IPS-18a (cell line): ENCODE measurements at regions not wholly inside any gene's neighbourhood (a gene's known extent, or its start where the extent isn't known, plus 50 kb on each side); places are given as distances from the start of the nearest gene placed in this dataset.

Source experiments
- H3K27ac ChIP-seq: one replicate; pipeline ENCODE4 v1.5.1; 2013; ENCODE audit warnings: low read length
- H3K27me3 ChIP-seq: one replicate; pipeline ENCODE4 v1.6.1; 2013; ENCODE audit warnings: mild to moderate bottlenecking, low read length; ENCODE audit not compliant: control insufficient read depth, insufficient read depth
- H3K36me3 ChIP-seq: one replicate; pipeline ENCODE4 v1.6.1; 2013; ENCODE audit warnings: low read depth, low read length; ENCODE audit not compliant: control insufficient read depth
- H3K4me1 ChIP-seq: one replicate; pipeline ENCODE4 v1.6.1; 2013; ENCODE audit warnings: low read depth, low read length; ENCODE audit not compliant: control insufficient read depth
- H3K4me3 ChIP-seq: one replicate; pipeline ENCODE4 v1.5.1; 2013; ENCODE audit warnings: low read length
- H3K9ac ChIP-seq: one replicate; pipeline ENCODE4 v1.6.1; 2013; ENCODE audit warnings: mild to moderate bottlenecking, low read length, moderate library complexity
- H3K9me3 ChIP-seq: one replicate; pipeline ENCODE4 v1.6.1; 2013; ENCODE audit warnings: low read depth, low read length; ENCODE audit not compliant: control insufficient read depth

DNA sequence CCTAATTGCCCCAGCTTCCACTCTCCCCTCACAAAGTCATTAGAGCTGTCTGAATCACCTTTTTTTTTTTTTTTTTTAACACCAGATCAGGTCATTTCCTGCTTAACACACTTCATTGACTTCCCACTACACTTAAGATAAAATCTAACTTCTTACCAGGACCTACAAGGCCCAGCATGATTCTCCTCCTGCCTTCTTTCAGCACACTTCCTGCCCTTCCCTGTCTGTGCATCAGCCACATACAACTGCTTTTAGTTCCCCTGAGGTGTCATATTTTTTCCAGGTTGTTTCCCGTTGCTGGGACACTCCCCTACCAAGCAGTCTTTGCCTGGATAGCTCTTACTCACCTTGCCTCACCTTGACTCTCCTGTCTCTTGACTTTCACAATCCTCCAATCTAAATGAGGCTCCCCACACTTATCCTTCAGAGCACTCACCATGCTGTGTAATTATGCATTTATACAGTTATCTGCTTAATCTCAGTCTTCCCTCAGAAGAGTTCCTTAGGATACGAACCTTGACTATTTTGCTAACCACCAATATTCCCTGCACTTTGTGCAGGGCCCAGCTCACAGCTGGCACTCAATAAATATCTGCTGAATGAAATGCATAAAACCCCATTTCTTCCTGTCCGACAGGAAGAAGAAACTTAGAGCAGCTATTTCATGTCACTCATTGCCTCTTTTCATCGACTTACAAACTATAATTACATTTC is 96.6 kb upstream of the AKIP1 start:
- H3K9ac ChIP-seq = no peak overlapping the region
- H3K9me3 ChIP-seq = no peaks in the 10 kb centered on the region
- H3K4me3 ChIP-seq = no peak overlapping the region
- H3K27ac ChIP-seq = no peak overlapping the region
- H3K27me3 ChIP-seq = no peaks in the 10 kb centered on the region
- H3K36me3 ChIP-seq = no peaks in the 10 kb centered on the region
- H3K4me1 ChIP-seq = peaks cover 40% of the 10 kb centered on the region

DNA sequence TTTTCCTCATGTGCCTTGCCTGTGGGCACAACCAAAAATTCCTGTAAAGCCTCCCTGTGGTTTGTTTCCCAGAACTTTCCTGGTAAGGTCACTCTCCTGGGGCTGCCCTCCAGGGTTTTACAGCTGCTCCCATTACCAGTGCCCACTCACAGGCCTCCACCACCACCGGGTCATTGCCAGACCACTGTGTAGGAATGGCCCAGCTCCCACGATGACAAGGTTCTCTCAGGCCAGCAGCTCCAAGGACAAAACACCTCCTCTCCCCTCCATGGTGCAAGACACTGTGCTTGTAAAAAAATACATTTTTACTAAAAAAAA is 96.1 kb upstream of the AKIP1 start:
- H3K9ac ChIP-seq = no peak overlapping the region

DNA sequence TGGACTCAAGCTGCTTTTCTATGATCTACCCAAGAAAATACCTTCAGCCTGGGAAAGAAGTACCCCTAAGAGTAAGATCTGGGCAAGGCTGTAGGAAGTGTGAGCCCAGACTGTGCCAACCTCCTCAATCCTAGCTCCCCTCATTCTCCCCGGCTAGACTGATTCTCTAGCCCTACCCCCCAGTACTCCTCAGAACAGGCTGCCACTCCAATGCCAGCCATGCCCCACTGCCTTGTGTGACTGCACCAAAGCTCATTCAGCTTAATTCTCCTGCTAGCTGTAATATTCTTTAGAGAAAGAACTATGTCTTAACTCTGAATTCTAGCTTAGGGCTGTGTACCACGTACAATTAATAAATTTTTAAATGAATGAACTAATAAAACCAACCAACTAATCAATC is 92.6 kb upstream of the AKIP1 start:
- Histone ChIP-seq H3K9me3 (no peaks in the 10 kb centered on the region), H3K27ac (no peak overlapping the region), H3K4me1 (peaks cover 27% of the 10 kb centered on the region), H3K27me3 (no peaks in the 10 kb centered on the region), H3K9ac (no peak overlapping the region), H3K4me3 (no peak overlapping the region), H3K36me3 (no peaks in the 10 kb centered on the region)

More for the DNA sequence above, 96.1 kb upstream of the AKIP1 start:
- H3K9me3 ChIP-seq = no peaks in the 10 kb centered on the region
- H3K4me3 ChIP-seq = no peak overlapping the region
- no peak overlapping the region for H3K27ac ChIP-seq
- peaks cover 37% of the 10 kb centered on the region for H3K4me1 ChIP-seq
- no peaks in the 10 kb centered on the region for H3K27me3 ChIP-seq
- H3K36me3 ChIP-seq = no peaks in the 10 kb centered on the region

DNA sequence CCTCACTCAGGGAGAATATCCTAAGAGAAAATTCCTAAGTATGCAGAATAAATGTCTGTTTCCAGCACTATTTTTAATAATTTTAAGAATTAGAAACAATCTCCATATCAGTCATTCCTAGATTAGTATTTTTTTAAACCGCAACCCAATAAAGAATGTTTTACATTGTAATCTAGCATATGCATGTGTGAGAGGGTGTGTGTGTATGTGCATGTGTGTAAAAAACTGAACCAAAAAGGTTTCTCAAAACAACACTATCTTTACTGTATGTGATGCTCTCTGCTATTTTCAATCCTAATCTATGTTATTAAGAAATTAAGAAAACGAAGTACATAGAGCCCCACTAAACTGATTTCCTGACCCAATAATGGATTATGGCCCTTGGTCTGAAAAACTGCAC is 90.6 kb upstream of the AKIP1 start:
- H3K36me3 ChIP-seq = no peaks in the 10 kb centered on the region
- H3K27ac ChIP-seq = no peak overlapping the region

DNA sequence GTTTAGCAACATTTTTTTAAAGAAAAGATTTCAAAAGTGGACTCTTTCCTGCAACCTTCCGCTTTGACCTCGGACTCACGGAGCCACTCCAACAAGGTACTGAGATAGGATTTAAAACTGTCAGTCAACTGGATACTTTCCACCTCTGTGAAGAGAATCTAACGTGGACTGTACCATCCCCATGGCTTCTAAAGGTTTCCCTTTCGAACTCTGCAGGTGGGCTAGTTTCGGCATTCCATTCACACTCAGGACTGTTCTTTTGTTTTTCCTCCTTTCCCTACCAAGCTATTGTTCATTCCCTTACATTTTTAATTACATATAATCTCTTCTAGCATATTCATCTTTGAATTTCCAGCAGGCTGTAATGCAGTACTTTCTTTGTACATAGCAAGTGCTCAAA is 88.5 kb upstream of the AKIP1 start:
- H3K9me3 ChIP-seq = no peaks in the 10 kb centered on the region
- H3K27me3 ChIP-seq = no peaks in the 10 kb centered on the region
- H3K9ac ChIP-seq = peak overlapping the region; percentile 18
- H3K4me3 ChIP-seq = peak overlapping the region; percentile 10
- H3K27ac ChIP-seq = no peak overlapping the region
- H3K36me3 ChIP-seq = no peaks in the 10 kb centered on the region
- H3K4me1 ChIP-seq = peaks cover 32% of the 10 kb centered on the region

More for the DNA sequence above, 90.6 kb upstream of the AKIP1 start:
- Histone ChIP-seq H3K4me1 (peaks cover 15% of the 10 kb centered on the region), H3K9me3 (no peaks in the 10 kb centered on the region), H3K9ac (no peak overlapping the region), H3K4me3 (no peak overlapping the region), H3K27me3 (no peaks in the 10 kb centered on the region)

DNA sequence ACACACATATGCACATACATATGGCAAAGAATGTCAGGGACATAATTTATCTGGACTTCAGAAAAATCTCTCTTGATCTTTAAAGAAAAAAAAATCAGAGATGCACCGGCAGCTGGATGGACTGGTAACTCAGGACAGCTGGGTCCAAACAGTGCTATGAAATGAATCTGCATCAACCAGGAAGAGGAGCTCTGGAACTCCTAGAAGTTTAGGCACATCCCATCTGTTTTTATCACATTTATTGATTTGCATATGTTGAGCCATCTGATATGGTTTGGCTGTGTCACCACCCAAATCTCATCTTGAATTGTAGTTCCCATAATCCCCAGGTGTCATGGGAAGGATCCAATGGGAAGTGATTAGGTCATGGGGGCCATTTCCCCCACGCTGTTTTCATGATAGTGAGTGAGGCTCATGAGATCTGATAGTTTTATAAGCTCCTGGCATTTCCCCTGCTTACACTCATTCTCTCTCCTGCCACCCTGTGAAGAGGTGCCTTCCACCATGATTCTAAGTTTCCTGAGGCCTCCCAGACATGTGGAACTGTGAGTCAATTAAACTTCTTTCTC is 87.7 kb upstream of the AKIP1 start:
- Histone ChIP-seq H3K27me3 (no peaks in the 10 kb centered on the region), H3K27ac (no peak overlapping the region), H3K9me3 (no peaks in the 10 kb centered on the region), H3K4me1 (peaks cover 37% of the 10 kb centered on the region), H3K36me3 (no peaks in the 10 kb centered on the region), H3K9ac (no peak overlapping the region), H3K4me3 (no peak overlapping the region)

DNA sequence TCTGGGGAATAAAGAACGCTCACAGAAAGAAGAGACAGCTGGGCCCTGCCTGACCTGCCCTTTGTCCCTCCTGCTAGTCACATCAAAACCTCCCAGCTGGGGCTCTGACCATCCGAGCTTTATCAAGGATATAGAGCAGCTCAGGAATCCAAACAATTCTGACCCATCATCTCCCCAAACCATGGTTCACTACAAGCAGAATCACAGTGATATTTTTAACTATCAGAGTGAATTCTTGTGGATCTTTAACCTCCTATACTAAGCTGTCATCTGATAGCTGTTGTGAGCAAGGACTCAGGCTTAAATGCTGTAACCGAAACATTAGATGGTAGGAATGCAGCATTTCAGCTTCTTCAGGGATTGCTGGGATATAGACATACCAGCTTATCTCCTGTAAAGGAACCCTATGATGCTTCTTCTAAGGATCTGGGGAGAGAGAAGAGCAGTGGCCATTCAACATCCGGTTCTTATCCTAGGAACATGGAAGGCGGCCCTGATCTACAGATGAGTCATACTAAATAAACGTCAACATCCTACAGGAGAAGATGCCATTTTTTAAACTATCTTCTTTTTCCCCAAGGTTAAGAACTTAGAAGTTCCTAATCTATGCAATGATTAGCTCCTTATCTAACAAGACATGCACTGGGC is 84.7 kb upstream of the AKIP1 start:
- Histone ChIP-seq H3K4me3 (peak overlapping the region; percentile 14), H3K9me3 (no peaks in the 10 kb centered on the region), H3K9ac (no peak overlapping the region), H3K4me1 (peaks cover 37% of the 10 kb centered on the region), H3K27ac (no peak overlapping the region), H3K36me3 (no peaks in the 10 kb centered on the region), H3K27me3 (no peaks in the 10 kb centered on the region)

DNA sequence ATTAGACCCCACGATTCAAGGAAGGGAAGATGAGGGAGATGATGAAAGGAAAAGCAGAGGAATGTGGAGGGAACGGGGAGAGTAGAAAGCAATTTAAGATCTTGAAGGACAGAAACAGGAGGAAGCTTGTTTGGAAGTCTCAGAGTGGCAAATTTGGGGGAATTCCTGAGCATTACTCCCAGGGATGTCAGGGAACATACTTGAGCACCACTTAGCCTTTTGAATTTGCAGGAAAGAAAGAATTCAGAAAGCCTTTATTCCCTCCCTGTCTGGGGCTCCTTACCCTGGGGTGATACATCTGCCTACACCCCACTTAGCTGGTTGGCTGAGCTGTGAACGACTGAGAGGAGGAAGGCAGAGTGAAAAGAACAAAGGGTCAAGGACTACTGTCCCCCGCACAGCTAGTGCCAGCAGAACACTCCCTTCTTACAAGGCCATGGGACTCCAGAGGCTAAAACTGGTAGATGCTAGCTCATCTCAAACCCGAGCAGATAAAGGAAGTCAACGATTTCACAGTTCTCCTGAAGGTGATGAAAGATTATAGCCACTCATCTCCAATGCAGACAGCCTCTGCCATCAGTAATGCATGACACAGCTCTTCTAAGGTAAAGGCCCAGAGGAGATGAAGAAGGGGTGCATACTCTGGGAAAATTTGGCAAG is 84.0 kb upstream of the AKIP1 start:
- Histone ChIP-seq H3K9ac (no peak overlapping the region), H3K4me3 (no peak overlapping the region), H3K27ac (no peak overlapping the region), H3K4me1 (peaks cover 36% of the 10 kb centered on the region), H3K36me3 (no peaks in the 10 kb centered on the region), H3K27me3 (no peaks in the 10 kb centered on the region), H3K9me3 (no peaks in the 10 kb centered on the region)

DNA sequence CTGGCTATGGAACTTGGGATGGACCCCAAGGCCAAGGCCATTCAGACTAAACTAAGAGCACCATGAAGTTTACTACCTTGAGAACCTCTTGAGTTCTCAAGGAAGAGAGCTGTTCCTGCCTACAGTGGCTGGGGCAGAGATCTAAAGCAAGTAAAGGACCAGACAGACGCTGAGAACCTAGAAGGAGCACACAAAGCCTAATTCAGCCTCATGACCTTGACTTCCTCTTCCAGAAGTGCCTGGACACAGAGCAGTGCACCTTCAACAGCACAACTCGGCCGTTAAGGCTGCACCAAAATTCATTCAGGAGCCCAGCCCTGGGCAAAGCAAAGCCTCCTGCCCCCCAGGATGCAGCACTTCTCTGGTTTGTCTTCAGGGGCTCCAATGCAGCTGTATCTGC is 82.9 kb upstream of the AKIP1 start:
- Histone ChIP-seq H3K27ac (no peak overlapping the region), H3K9me3 (no peaks in the 10 kb centered on the region), H3K27me3 (no peaks in the 10 kb centered on the region), H3K9ac (no peak overlapping the region), H3K4me1 (peaks cover 35% of the 10 kb centered on the region), H3K36me3 (no peaks in the 10 kb centered on the region), H3K4me3 (no peak overlapping the region)

DNA sequence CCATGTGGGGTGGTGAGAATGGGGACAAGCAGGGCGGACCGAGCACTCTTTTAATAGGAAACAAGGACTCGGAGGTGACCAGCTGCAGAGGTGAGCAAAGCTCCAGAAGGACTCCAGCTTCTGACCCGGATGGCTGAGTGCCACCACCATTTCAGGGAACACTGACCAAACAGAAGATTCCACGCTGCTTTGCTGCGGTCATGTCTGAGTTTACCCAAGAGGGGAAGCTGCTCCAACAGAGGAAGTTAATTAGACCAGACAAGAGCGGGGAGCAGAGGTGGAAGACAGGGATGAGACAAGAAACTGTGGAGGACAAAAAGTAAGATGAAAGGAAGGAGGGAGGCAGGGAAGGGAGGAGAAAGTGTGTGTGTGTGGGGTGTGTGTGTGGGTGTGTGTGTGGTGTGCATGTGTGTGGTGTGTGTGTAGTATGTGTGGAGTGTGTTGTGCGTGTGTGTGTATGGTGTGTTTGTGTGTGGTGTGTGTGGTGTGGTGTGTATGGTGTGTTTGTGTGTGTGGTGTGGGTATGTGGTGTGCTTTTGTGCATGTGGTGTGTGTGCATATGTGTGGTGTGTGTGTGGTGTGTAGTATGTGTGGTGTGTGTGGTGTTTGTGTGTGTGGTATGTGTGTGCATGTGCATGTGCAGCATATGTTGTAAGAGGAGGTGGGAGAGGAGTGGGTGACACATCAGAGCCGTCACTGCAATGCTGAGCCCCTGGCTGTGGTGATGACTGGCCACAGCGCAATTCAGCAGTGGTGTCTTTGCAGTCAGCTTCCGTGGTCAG is 82.2 kb upstream of the AKIP1 start:
- H3K4me1 ChIP-seq = peaks cover 42% of the 10 kb centered on the region
- no peaks in the 10 kb centered on the region for H3K27me3 ChIP-seq
- H3K9me3 ChIP-seq = no peaks in the 10 kb centered on the region
- H3K9ac ChIP-seq = no peak overlapping the region
- H3K36me3 ChIP-seq = no peaks in the 10 kb centered on the region
- no peak overlapping the region for H3K4me3 ChIP-seq
- no peak overlapping the region for H3K27ac ChIP-seq

DNA sequence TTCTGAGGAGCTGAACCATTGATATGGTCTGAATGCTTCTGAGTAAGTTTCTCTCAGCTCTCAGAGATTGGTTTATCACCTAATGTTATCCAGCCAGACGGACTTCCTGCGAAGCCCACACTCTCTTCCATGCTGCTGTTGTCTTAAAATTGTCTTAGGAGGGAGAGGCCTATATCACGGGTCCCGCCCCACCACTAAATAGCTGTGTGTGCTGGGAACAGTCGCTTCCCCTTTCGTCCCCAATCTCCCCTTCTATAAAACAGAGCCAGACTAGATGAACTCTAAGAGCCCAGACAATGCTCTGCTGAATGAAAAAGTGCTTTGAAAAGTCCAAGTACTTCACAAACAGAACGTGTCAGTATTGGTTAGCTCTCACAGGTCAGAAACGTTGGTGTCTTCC is 81.4 kb upstream of the AKIP1 start:
- Histone ChIP-seq H3K27me3 (no peaks in the 10 kb centered on the region), H3K9me3 (no peaks in the 10 kb centered on the region), H3K27ac (no peak overlapping the region), H3K4me3 (no peak overlapping the region), H3K36me3 (no peaks in the 10 kb centered on the region), H3K4me1 (peaks cover 50% of the 10 kb centered on the region), H3K9ac (no peak overlapping the region)
